ENCODE measurements at regions not wholly inside any gene's neighbourhood (a gene's known extent, or its start where the extent isn't known, plus 50 kb on each side); places are given as distances from the start of the nearest gene placed in this dataset.

DNA sequence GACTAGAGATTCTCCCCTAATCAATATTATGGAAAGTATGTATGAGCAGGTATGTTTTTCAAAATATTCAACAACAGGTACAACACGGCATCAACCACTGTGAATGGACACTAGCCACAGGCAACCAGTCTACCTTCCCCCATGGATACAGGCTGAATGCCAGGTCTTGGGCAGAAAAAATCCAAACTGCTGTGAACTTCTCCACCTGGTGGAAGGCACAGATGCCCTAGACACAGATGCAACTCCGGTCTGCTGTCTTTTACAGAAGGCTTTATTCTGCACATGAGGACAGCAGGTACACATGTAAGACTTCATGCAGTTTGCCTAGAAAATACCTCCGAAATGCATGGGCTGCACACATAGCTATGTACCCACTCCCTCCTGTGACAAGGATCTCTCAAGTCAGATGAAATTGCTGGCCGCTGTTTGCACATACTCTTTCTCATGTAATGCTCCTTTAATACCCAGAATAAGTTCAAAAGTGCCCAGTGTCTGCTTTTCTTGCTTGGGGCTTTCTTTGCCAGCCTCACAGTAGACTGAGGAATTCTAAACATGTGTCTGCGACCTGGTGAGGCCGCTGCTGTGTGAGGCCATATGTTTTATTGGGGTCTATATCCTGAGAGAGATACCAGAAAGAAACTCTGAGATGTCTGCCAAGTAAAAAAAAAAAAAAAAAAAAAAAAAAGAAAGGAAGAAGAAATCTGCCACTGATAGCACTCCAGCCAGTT, 325.9 kb downstream of the FOXO1 start:
- ChIA-PET CTCF (no interaction called here), POLR2A (no interaction called here)
- TF ChIP-seq ZNF384 (IDR thresholded peaks at IDR 0.05) (no peak), FOXM1 (IDR thresholded peaks at IDR 0.05; ENCODE audit: borderline replicate concordance) (no peak), L3MBTL2 (conservative IDR thresholded peaks at IDR 0.05) (no peak), SP1 (IDR thresholded peaks at IDR 0.05) (no peak), BHLHE40 (IDR thresholded peaks at IDR 0.05; ENCODE audit: borderline replicate concordance) (no peak), ARNT (IDR thresholded peaks at IDR 0.05) (no peak), NFRKB (IDR thresholded peaks at IDR 0.05) (no peak)
- no peak for DNase-seq (ENCODE audit: extremely low spot score)

GRCh38 chr13:40341096-40341471, 325.4 kb downstream of the FOXO1 start:
- ChIA-PET POLR2A (no interaction called here), CTCF (no interaction called here)
- no peak for DNase-seq (ENCODE audit: extremely low spot score)
- TF ChIP-seq ZNF384 (IDR thresholded peaks at IDR 0.05) (no peak), NFRKB (IDR thresholded peaks at IDR 0.05) (no peak), ELF4 (IDR thresholded peaks at IDR 0.05) (no peak)

DNA sequence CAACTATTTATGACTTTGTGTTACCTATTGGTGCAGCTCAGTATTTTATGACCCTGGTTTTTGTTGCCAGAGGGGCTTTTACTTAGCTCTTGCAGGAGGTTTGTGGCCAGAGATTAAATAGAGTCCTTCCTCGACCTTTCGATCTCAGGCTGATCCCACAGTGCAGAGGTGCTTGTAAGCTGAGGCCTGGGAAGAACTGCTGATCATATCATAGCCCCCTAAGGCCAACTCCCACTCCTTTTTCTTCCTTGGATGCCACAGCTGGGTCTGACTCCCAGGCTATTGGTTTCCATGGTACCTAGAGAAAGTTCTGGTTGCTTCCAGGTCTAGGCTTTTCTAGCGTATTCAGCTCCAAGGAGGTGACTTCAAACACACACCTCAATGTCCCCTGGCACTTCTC, 324.9 kb downstream of the FOXO1 start:
- CTCF ChIA-PET, result no interaction called here
- no peak for DNase-seq (ENCODE audit: extremely low spot score)
- POLR2A ChIA-PET, result no interaction called here
- TF ChIP-seq FOXM1 (IDR thresholded peaks at IDR 0.05; ENCODE audit: borderline replicate concordance), result no peak
- no peak for TF ChIP-seq FOXK2 (IDR thresholded peaks at IDR 0.05)
- no peak for TF ChIP-seq BHLHE40 (IDR thresholded peaks at IDR 0.05; ENCODE audit: borderline replicate concordance)

DNA sequence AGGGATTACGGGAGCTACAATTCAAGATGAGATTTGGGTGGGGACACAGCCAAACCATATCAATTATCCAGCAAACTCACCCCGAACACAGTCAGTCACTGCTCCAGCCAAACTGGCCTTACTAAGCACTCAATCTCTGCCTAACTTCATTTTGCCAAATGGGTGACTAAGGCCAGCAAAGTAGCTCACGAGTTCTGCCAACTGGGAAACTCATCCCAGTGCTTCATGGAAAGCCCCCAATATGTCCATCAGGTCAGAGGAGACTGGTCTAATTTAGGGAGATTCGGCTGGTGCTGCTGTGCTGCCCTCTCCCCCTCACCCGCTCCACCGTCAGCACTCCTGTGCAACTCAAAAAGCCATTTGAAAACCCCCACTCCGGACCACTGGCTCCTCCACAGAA, 324.0 kb downstream of the FOXO1 start:
- DNase-seq (ENCODE audit: extremely low spot score), result no peak
- ChIA-PET POLR2A (no interaction called here), CTCF (no interaction called here)
- TF ChIP-seq CTBP1 (IDR thresholded peaks at IDR 0.05; ENCODE audit: borderline replicate concordance) (no peak), ZNF384 (IDR thresholded peaks at IDR 0.05) (no peak), NFRKB (IDR thresholded peaks at IDR 0.05) (no peak), FOXA1 (IDR thresholded peaks at IDR 0.05) (no peak), HDGF (IDR thresholded peaks at IDR 0.05; ENCODE audit: borderline replicate concordance) (no peak), L3MBTL2 (conservative IDR thresholded peaks at IDR 0.05) (no peak), ELF4 (IDR thresholded peaks at IDR 0.05) (no peak), TARDBP (IDR thresholded peaks at IDR 0.05) (no peak), FOXM1 (IDR thresholded peaks at IDR 0.05; ENCODE audit: borderline replicate concordance) (no peak), BHLHE40 (IDR thresholded peaks at IDR 0.05; ENCODE audit: borderline replicate concordance) (no peak), SUZ12 (IDR thresholded peaks at IDR 0.05) (no peak), LEF1 (IDR thresholded peaks at IDR 0.05; ENCODE audit: borderline replicate concordance) (no peak), FOXK2 (IDR thresholded peaks at IDR 0.05) (no peak), ARNT (IDR thresholded peaks at IDR 0.05) (no peak), SP1 (IDR thresholded peaks at IDR 0.05) (no peak)
- TF ChIP-seq, protein P1, sequence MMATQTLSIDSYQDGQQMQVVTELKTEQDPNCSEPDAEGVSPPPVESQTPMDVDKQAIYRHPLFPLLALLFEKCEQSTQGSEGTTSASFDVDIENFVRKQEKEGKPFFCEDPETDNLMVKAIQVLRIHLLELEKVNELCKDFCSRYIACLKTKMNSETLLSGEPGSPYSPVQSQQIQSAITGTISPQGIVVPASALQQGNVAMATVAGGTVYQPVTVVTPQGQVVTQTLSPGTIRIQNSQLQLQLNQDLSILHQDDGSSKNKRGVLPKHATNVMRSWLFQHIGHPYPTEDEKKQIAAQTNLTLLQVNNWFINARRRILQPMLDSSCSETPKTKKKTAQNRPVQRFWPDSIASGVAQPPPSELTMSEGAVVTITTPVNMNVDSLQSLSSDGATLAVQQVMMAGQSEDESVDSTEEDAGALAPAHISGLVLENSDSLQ (IDR thresholded peaks at IDR 0.05), result no peak

- TF ChIP-seq ZNF384 (IDR thresholded peaks at IDR 0.05), result no peak
- TF ChIP-seq LEF1 (IDR thresholded peaks at IDR 0.05; ENCODE audit: borderline replicate concordance), result no peak
- TF ChIP-seq BHLHE40 (IDR thresholded peaks at IDR 0.05; ENCODE audit: borderline replicate concordance), result no peak
- TF ChIP-seq ARNT (IDR thresholded peaks at IDR 0.05), result no peak
- no peak for TF ChIP-seq SUZ12 (IDR thresholded peaks at IDR 0.05)
- TF ChIP-seq FOXM1 (IDR thresholded peaks at IDR 0.05; ENCODE audit: borderline replicate concordance), result no peak
- no peak for TF ChIP-seq NFRKB (IDR thresholded peaks at IDR 0.05)
- TF ChIP-seq FOXK2 (IDR thresholded peaks at IDR 0.05), result no peak
- TF ChIP-seq FOXA1 (IDR thresholded peaks at IDR 0.05), result no peak
- CTCF ChIA-PET, result no interaction called here
- POLR2A ChIA-PET, result no interaction called here
- DNase-seq (ENCODE audit: extremely low spot score), result no peak
Measured at GRCh38 chr13:40342901-40343300, 323.5 kb downstream of the FOXO1 start.

DNA sequence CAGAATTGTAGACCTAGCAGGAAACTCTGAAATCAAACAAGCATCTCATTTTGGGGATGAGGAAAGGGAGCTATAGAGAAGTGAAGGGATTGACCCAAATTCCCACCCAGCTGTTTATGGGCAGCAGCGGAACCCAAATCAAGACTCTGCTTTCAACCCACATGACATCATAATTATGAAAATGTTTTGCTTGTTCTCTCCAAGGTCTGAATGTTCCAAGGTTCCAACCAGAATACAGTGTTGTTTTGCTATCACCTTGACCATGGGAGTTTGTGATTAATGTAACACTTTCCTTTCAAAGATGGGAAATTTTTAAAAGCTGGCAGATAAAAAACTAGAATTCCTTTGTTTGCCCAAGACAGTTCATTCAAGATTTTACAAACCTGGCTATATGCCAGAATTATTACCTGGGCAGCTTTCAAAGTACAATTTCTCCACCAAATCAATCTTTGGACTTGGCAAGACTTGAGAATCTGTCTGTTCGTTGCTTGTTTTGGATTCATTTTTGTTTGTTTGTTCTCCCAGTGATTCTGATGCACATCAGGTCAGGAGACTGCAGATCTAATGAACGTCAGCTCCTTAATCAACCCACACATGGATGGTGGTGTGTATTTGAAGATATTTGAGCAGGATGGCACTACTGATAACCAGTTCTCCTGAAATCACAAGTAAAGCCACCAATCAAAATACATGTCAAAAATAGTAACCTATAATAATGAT, 322.7 kb downstream of the FOXO1 start:
- TF ChIP-seq BHLHE40 (IDR thresholded peaks at IDR 0.05; ENCODE audit: borderline replicate concordance) (no peak), FOXA1 (IDR thresholded peaks at IDR 0.05) (no peak), CTBP1 (IDR thresholded peaks at IDR 0.05; ENCODE audit: borderline replicate concordance) (no peak), FOXK2 (IDR thresholded peaks at IDR 0.05) (no peak), TARDBP (IDR thresholded peaks at IDR 0.05) (no peak)
- no peak for DNase-seq (ENCODE audit: extremely low spot score)
- ChIA-PET CTCF (no interaction called here), POLR2A (no interaction called here)

- TF ChIP-seq, protein P1 (IDR thresholded peaks at IDR 0.05), result peak; percentile 78
- no peak for TF ChIP-seq SP1 (IDR thresholded peaks at IDR 0.05)
- no peak for DNase-seq (ENCODE audit: extremely low spot score)
- ChIA-PET CTCF (no interaction called here), POLR2A (no interaction called here)
Measured at GRCh38 chr13:40344270-40345148, 321.9 kb downstream of the FOXO1 start.
